ENCODE measurements at regions not wholly inside any gene's neighbourhood (a gene's known extent, or its start where the extent isn't known, plus 50 kb on each side); places are given as distances from the start of the nearest gene placed in this dataset.

- no peak for DNase-seq (ENCODE audit: low read depth)
- TF ChIP-seq, protein P1, sequence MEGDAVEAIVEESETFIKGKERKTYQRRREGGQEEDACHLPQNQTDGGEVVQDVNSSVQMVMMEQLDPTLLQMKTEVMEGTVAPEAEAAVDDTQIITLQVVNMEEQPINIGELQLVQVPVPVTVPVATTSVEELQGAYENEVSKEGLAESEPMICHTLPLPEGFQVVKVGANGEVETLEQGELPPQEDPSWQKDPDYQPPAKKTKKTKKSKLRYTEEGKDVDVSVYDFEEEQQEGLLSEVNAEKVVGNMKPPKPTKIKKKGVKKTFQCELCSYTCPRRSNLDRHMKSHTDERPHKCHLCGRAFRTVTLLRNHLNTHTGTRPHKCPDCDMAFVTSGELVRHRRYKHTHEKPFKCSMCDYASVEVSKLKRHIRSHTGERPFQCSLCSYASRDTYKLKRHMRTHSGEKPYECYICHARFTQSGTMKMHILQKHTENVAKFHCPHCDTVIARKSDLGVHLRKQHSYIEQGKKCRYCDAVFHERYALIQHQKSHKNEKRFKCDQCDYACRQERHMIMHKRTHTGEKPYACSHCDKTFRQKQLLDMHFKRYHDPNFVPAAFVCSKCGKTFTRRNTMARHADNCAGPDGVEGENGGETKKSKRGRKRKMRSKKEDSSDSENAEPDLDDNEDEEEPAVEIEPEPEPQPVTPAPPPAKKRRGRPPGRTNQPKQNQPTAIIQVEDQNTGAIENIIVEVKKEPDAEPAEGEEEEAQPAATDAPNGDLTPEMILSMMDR (conservative IDR thresholded peaks at IDR 0.05; ENCODE audit: low read depth, low read length) = no peak
- no peak overlapping the region for H3K4me3 ChIP-seq (ENCODE audit: low read depth, low read length)
These were observed 59.1 kb downstream of the BOD1 start for GRCh38 chr5:173557123-173557903.

DNA sequence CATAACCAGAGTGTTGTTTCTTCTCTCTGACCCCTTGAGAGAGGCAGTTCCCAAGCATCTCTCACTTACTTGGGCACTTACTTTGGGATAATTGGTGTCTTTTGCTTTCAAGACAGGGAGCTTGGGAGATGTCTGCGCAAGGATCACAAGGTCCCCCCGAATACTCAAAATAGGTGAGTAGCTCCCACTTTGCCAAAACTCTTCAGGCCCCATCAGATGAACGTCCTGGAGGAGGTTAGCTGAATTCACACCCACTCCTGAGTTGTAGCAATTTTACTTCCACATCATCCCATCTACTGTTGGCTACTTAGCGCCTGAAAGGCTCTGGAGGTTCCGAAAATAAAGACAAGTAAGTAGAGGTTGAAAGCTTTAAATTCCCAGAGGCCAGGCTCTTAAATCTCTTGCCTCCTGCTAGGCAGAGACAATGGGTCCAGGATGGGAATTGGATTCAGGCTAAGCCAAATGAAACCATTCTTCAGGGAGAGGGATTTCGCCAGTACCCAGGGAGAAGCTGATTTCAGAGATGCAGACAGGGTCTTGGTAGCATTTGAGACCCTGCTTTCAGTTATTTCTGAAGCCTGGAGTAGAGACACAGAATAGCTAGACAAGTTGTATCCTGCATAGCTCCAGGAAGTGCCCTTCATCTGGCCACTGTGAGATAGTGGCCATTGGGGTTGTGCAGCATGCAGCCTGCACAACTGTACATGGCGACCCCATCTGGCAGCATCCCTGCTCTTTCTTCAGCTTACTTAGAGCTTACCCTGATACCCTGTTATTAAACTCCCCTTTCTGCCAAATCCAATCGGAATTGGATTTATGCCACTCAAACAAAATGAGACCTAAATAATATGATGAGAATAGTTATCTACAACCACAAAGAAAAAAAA lies 60.1 kb downstream of the BOD1 start:
- H3K4me3 ChIP-seq (ENCODE audit: low read depth, low read length) = no peak overlapping the region
- TF ChIP-seq, protein P1 (conservative IDR thresholded peaks at IDR 0.05; ENCODE audit: low read depth, low read length) = no peak
- no peak for DNase-seq (ENCODE audit: low read depth)

- no peak for DNase-seq (ENCODE audit: low read depth)
- no peak overlapping the region for H3K4me3 ChIP-seq (ENCODE audit: low read depth, low read length)
- TF ChIP-seq, protein P1 (conservative IDR thresholded peaks at IDR 0.05; ENCODE audit: low read depth, low read length) = no peak
These were observed 61.3 kb downstream of the BOD1 start for GRCh38 chr5:173554989-173555705.

DNA sequence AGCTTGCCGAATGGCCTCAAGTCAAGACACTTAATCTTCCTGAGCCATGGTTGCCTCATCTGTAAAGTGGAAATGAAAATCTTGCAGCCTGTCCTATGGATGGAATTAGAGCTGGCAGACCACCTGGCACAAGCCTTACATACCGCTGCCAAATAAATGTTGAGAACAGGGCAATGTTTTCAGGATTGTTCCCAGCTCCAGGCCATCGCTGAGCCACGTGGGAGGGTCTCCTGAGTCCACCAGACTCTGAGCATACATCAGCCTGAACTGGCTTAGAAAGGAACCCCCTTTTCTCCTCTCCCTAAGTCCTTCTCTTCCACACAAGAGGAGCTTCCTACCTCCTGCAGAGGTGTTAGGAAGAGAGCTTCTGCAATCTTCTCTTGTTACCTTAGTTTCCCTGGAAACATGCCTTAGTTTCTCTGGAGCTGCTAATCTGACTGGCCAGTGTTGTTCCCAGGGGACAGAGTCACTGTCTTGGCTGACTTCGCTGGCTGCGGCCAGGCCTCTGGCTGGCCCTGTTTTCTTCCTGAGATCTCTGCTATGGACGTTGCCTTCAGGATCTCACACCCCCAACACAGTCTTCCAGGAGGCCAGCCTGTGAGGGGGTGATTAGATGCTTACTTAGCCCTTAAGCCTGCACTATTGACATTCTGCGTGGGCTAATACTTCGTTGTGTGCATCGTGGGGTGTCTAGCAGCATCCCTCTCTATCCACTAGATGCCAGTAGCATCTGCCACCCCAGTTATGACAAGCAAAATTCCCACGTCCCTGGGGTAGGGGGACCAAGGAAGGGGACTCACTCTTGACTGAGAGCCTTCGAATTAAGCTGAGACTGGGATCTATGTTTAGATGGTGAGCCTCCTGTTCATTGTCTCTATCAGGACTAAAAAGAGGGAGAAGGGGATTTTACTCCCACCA lies 62.2 kb downstream of the BOD1 start:
- H3K4me3 ChIP-seq (ENCODE audit: low read depth, low read length) = no peak overlapping the region
- no peak for DNase-seq (ENCODE audit: low read depth)
- TF ChIP-seq, protein P1 (conservative IDR thresholded peaks at IDR 0.05; ENCODE audit: low read depth, low read length) = no peak

- H3K4me3 ChIP-seq (ENCODE audit: low read depth, low read length) = no peak overlapping the region
- no peak for DNase-seq (ENCODE audit: low read depth)
- TF ChIP-seq, protein P1 (conservative IDR thresholded peaks at IDR 0.05; ENCODE audit: low read depth, low read length) = no peak
These were observed 65.8 kb downstream of the BOD1 start for GRCh38 chr5:173550641-173551040.

- no peak for DNase-seq (ENCODE audit: low read depth)
- TF ChIP-seq, protein P1 (conservative IDR thresholded peaks at IDR 0.05; ENCODE audit: low read depth, low read length) = no peak
- no peak overlapping the region for H3K4me3 ChIP-seq (ENCODE audit: low read depth, low read length)
These were observed 66.8 kb downstream of the BOD1 start for GRCh38 chr5:173549644-173550043.
